Forelimb muscle (tissue), 1 donor: ENCODE measurements at regions not wholly inside any gene's neighbourhood (a gene's known extent, or its start where the extent isn't known, plus 50 kb on each side); places are given as distances from the start of the nearest gene placed in this dataset.

ENCODE experiments used
- DNase-seq: peaks from one replicate; pipeline ENCODE4 v3.0.0-alpha.2; 2013; ENCODE audit warnings: low read depth

DNA sequence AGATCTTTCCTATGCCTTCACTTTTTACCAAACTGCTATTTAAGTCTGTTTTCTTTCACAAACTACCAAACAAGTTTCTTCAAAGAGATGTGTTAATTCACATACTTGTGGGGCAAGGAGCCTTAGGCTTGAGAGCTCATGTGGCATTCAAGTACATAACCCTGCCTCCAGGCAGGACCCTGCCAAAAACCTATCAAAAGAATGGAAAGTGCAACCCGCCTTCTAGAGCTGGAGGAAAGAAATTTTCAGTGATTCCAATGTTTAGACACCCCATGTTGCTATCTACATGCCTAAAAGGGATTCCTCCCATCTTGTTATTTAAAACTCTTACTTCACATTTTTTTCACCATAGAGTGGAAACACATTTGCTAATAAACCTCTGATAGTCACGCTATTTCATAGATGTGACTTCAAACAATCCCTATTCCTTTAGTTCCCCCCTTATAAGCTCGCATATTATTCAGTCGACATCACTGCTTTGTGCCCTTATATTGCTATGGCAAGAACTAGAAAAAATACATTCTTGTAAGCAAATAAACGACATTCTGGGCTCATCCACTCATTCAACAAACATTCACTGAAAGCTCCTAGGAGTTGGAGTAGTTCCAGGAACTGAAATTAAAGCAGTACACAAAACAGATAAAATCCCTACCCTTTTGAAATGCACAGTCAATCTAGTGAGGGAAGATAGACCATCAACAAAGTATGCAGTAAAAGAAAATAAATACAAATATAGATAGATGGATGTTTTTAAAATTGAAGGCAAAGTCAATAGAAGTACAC is 518.1 kb downstream of the ELAVL2 start:
- no peak for DNase-seq

DNA sequence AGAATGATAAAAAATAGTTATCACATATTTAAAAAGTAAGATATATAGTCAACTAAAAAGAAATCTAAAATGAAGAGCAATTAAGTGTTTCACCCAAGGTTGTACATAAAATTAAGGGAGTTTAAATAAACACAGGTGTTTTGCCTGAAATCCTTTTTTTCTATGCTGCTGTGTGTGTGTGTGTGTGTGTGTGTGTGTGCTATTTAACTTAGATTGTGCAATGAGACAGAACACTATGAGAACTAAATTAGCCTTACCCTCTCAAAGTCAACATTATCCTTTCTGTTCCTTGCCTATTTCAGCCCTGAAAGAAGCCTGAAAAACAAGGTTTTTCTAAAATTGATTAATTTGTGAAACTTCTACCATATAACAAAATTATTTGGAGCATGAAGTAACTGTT is 516.2 kb downstream of the ELAVL2 start:
- DNase-seq = no peak

DNA sequence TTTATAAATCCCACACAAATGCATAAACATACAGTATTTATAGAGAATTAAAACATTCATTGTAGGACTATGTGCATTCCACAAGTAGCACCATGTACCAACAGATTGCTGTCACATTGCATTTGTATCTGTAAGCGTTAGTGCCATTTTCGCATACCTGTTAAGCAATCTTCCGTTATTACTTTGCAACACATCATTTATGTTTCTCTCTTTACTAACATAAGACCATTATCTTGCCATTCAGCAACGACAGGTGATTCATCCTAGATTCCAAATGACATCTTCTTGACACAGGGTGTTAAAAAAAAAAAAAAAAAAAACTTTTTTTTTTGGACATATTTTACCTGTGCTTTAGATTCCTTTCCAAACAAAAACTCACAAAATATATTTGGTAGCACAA is 511.8 kb downstream of the ELAVL2 start:
- no peak for DNase-seq

DNA sequence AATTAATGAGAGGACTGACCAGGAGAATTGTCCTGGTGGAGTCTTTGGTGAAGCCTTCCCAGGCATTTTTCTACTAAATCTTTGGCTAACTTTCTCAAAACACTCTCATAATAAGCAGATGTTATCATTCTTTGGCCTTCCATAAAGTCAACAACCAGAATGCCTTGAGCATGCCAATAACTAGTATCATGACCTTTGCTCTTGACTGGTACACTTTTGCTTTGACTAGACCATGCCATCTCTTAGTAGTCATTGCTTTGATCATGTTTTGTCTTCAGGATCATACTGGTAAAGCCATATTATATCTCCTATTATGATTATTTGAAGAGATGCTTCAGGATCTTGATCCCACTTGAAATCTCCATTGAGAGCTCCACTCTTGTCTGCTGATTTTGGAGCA is 506.9 kb downstream of the ELAVL2 start:
- no peak for DNase-seq

DNA sequence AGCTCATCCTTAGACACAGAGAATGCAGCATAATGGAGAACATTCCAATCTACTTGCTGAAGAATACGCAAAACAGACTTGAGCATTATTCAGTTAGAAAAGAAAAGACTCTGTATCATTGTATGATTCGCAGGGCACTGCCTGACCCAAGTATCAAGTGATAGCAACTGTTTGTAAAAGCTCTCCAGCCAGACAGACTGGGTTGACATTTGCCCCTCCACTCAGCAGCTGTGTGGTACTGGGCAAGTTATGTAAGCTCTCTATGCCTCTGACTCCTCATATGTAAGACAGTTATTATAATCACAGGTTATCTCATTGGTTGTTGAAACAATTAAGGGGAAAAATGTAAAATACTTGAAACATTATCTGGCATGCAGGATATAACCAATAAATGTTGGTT is 505.0 kb downstream of the ELAVL2 start:
- DNase-seq = no peak

DNA sequence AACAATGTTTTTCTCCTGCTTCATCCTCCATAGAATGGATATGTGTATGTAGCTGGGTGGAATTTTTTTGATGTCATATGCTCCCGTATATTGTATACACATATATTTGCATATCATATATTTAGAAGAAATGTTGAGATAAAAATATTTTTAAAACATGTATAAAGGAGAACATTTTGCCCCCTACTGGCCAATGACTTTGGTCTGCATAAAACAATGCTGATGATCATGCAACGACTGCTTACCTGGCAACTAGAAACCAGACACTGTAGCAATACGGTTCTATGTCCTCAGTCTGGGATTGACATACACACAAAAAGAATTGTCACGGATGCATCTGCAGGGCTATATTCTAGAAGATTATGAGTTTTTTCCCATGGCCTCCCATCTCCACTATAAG is 503.6 kb downstream of the ELAVL2 start:
- DNase-seq = no peak

DNA sequence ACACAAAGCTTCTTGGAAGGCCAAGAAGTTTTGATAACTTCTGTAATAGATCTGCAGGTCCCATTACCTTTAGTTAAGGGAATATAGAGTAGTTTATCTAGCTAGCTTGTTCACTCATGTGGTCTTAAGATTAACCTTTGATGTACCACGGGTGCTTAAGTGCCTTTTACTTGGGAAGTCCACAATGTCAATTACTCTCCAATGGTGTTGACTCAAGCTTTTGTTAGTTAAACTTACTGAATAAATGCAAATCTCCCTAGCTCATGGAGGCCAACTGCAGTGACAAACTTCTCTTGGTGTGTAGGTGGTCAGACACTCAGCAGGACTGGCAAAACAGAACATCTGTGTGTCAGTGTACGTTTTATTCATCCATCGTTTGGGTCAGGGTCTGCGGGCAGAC is 501.5 kb downstream of the ELAVL2 start:
- no peak for DNase-seq

DNA sequence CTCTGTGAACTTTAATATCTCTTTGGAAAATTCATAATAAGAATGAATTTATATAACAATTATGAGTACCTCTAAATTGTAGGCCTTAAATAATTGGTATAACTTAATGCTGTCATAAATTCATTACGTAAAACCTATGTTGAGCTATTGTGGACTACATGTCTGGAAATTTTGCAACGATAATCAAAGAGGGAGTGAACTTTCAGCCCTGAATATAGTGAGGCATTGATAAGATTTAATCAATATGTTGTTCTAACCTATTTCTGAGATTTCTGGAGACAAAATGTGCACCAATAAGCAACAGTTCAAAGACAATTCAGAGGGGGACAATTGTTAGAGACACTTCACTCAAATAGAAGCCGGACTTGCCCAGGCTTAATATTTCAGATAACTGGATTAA is 499.4 kb downstream of the ELAVL2 start:
- no peak for DNase-seq

DNA sequence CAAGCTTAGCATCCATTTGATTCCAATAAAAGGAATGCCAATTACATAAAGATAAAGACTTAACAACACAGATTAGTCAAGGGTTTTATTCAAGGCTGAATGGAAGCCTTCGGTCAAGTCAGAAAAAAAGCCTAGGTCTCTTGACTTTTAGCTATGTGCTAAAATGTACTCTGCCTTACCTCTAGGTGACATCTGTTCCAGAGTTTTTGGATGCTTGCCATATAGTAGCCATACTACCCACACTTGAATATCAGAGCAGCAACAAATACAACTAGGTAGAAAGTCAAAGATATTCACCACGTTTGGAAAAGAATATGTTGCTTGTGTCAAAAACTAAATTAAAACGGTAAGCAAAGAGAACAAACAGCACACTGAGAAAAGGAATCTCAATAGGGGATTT is 484.7 kb downstream of the ELAVL2 start:
- DNase-seq = no peak

DNA sequence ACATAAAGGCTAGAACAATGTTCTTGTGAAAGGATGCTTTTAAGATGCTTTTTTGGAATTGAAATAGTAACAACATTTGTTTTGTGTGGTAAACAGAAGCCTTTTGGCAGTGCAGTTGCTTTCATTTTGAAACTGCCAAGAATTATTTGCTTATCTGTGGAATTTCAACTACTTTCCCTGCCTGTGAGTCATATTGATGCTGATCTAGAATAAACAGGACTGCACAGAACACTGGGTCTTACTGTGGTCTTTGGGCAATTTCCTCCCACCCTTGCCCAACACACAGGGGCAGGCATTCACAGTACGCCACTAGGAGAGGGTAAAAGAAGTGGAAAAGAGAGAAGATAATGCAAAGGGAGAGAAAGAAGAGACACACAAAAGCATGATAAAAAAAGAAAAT is 483.7 kb downstream of the ELAVL2 start:
- no peak for DNase-seq

DNA sequence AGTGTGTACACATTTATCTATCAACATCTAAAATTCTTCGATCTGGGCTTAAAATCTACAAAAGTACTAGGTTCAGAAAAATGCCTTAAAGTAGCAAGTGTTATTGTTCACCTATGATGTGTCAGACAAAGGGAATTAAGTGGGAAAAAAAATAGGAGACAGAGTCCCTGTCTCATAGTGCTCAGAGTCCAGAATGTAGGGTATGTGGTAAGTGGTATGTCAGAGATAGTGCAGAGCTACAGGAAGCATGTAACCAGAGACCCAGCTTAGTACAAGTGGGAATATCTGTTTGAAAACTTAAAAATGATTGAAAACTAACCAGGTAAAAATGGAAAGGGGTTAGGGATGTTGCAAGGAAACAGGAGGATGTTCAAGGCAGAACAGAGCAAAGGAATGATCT is 482.8 kb downstream of the ELAVL2 start:
- DNase-seq = no peak

DNA sequence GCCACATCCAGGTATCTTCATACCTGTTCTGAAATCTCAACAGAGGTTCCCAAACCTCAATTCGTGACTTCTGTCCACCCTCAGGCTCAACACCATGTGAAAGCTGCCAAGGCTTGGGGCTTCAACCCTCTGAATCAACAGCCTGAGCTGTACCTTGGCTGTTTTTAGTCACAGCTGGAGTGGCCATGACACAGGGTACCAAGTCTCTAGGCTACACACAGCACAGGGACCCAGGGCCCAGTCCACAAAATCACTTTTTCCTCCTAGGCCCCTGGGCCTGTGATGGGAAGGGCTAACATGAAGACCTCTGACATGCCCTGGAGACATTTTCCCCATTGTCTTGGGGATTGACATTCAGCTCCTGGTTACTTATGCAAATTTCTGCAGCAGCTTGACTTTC is 464.9 kb downstream of the ELAVL2 start:
- no peak for DNase-seq

DNA sequence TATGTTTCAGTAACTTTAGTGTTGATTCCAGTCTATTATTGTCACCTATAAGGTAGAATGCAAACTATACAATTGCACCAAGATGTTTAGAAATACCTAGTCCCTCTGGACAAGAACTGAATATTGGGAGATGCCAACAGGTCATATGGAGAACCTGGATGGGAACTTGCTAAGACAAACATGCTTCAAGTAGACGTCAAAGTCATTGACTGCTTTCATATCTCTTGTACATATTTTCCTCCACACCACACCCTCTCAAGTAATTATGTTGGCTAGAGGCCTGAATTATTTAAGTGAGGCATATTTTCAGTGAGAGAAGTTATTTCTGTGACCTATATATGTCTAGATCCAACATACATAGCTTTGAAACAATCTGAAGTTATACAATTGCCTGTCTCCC is 453.3 kb downstream of the ELAVL2 start:
- no peak for DNase-seq

DNA sequence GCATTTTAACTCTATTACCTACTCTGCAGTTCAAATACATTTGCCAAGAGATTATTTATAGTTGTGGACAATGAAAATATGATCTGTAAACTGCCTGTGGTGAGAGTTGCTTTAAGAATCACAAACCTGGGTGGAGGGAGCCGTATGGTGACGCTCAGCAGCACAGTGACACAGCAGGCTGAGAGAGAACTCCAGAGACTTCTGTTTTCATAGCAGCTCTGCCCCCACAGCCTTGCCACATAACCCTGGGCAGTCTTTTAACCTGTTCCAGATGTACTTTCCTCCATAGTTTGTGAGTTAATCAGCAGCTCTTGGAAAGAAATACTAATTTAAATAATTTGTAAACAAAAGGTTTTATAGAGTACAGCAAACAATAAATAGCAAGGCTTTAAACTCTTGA is 450.5 kb downstream of the ELAVL2 start:
- no peak for DNase-seq

DNA sequence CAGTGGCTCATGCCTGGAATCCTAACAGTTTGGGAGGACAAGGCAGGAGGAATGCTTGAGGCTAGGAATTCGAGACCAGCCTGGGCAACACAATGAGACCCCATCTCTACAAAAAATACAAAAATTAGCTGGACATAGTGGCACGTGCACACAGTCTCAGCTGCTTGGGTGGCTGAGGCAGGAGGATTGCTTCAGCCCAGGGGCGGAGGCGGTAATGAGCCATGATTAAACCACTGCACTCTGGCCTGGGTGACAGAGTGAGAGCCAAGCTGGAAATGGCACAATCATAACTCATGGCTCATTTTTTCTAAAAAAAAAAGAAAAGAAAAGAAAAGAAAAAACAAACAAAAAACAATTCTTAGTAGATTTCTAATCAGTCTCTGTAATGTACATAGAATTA is 446.2 kb downstream of the ELAVL2 start:
- DNase-seq = no peak

DNA sequence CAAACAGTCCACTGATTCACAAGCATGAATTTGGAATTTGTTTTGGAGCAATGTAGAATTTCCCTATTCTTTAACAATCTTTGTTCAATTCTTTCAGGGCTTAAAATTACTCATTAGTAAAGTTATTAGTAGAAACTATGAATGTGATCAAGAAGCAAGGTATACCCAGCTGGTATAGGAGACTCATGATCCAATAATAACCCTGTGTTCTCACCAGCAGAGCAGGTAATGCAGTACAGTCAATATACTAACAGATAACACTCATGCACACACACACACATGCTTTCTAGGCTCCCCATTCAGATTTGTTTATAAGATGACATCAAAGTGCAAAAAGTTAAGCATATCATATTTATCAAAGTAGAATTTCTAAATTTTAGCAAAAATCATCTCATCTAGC is 445.2 kb downstream of the ELAVL2 start:
- DNase-seq = no peak

DNA sequence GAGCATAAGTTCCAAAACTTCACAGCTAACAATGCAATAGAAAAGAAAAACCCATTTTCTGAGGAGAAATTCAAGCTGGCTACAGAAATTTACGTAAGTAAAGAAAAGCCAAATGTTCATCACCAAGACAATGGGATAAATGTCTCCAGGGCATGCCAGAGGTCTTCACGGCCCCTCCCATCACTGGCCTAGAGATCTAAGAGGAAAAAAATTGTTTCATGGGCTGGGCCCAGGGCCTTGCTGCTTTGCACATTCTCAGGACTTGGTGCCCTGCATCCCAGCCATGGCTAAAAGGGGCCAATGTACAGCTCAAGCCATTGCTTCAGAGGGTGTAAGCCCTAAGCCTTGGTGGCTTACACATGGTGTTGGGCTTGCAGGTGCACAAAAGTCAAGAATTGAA is 443.6 kb downstream of the ELAVL2 start:
- DNase-seq = no peak

DNA sequence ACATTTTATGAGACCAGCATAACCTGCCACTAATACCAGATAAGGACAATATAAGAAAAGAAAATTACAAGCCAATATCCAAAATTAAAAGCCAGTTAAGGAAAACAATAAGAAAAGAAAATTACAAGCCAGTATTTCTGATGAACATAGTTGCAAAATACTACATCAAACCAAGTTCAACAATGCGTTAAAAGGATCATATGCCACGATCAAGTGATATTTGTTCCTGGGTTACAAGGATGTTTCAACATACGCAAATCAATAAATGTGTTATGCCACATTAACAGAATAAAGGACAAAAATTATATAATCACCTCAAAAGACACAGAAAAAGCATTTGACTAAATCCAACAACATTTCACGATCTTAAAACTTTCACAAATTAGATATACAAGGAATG is 431.9 kb downstream of the ELAVL2 start:
- DNase-seq = no peak

DNA sequence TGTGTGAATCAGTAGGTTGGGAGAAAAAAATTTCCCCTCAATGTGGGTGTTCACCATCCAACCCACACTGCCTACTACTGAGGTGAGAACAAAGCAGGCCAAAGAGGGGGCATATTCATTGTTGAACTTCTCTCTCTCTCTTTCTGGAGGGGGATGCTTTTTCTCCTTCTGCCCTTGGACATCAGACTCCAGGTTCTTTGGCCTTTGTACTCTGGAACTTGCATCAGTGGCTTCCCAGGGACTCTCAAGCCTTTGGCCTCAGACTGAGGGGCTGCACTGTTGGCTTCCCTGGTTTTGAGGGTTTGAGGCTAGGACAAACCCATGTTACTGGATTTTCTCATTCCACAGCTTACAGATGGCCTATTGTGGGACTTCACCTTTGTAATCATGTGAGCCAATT is 417.2 kb downstream of the ELAVL2 start:
- DNase-seq = no peak

DNA sequence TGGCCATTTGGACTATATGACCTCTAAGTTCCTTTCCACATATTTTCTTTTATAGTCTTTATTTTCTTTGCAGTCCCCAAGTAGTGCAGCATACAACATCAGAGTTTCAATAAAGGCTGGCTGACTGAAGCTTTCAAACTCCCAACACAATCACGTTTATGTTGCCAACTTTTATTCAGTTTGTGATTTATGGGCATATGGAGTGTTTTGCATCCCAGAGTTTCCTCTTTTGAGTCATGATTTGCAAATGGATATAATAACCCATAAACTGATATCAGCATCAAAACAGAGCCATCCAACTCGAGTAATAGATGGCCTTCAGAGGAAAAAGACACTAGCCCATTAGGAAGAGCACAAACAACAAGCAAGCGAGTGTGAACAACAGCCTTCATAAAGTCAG is 414.0 kb downstream of the ELAVL2 start:
- DNase-seq = peak; percentile 5

DNA sequence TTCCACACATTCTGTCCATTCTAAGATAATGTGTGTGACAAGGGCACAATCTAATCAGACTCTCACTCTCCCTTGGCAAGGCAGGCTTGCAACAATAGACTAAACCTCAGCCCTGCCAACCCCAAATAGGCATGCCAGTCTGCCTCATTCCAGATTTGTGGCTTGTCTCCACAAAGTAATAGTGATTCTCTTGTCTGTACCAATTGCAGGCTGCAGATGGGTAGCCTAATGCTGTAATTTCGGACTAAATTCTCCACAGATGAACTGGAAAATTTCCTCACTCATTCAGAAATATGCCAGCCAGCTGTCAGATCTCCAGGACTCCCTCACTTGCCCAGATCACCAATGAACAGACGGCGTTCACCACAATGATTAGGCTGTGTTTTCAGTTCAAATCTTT is 413.6 kb downstream of the ELAVL2 start:
- peak; percentile 8 for DNase-seq

DNA sequence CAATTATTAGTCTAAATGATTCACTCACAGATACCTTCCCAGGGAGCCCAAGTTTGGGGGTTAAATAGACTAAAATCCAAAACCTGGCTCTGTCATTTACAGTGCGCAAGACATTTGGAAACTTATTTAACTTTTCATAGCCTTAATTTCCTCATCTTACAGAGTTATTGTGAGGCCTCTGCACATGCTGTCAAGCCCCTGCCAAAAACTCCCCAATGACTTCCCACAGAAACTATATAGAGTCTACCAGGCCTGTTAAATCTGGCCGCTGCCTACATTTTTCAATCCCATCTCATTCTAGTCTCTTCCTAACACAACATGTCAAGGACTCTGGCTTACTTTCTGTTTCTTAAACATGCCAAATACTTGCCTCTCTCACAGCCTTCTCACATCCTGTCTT is 412.5 kb downstream of the ELAVL2 start:
- DNase-seq = peak; percentile 14

DNA sequence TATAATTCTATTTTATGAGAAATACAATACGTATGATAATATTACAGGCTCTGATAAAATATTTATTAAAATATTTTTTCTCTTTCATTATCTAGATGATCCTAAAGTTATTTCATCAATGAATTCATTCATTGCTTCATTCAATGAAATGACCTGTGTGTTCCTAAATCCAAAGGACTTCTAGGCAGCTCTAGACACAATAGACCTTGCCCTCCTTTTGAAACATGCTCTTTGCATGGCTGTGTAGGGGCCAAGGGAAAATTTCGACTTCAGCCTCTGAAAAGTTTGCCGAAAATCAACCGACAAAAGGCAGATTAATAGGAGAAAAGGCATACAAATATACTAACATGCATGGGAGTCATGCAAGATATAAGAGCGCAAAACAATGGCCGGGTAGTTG is 402.0 kb downstream of the ELAVL2 start:
- DNase-seq = no peak

DNA sequence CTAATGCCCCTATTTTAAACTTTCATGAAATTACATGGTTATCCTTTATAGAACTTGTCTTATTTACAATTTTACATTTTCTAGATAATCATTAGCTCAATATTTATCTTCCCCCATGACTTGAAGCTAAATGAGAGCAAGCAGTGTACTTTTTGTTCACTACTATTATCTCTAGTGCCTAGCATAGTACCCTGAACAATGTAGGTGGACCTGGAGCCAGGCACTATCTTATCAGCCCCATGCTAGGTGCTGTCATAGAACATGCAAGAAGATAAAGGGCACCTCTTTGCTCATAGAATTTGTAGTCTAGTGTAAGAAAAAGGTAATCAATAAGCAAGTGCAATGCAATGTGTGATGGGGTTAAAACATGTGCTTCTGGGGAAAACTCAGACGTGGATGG is 399.9 kb downstream of the ELAVL2 start:
- no peak for DNase-seq
